HG03066 (cell line): ENCODE measurements at regions not wholly inside any gene's neighbourhood (a gene's known extent, or its start where the extent isn't known, plus 50 kb on each side); places are given as distances from the start of the nearest gene placed in this dataset.

Experiments
- ATAC-seq: cut with Tn5 transposase; IDR thresholded peaks from one replicate; pipeline ENCODE4 v1.9.1; 2021; ENCODE audit warnings: low read depth; ENCODE audit not compliant: unreplicated experiment

DNA sequence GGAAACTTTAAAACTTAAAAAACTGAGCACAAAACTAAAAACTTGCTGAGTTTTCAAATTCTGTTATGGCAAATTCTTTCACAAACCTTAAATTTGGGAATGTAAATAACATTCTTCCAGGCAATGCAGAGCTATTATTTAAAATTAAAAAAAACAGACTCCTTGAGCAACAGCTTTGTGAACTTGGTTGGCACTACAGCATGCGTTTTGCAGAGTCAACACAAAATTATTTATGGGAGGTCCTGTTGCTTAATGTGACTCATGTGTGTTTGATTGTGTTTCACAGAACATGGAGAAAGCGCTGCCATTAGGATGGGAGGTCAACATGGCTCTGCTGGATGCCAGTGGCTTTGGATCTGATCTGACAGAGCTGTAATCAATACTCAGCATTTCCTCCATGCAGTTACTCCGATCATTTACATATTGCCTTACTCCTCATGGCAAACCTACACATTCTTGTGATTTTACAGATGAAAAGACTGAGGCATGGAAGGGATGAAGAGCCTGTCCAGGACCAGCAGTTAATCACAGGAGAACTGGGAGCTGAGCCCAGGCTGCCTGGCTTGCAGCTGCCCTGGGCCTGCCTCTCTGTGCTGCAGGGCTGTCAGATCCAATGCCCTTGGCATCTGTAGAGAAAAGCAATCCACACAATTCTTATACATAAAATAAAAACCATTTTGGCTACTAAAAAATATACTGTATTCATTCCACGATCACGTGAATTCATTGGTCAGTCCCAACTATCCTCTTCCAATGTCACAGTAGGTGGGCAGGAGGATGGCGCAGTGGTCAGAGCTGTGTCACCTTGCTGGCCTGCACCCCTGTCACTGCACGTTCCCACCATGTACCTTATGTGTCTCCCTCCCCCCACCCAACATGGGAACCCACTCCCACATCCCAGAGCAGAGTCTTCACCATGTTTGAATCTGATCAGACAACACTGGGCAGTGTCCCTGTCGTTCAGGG lies 200.9 kb downstream of the CXCL12 start:
- no peak for ATAC-seq

DNA sequence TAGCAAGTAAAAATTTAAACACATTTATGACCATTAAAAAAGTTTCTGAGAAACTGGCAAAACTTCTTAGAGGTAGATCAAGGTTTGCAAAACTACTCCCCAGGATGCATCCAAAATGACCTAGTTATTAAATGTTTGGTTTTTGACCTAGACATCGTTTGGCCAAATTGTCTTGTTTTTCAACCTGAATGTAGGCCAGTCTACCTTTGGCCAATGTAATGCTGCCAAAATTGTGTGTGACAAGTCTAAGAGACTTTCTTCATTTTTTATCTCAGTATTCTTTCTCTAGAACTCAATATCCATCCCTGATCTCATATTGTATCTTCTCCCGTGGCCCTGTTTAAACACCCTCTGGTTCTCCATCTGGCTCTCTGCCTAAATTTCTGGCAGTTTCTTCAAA lies 202.0 kb downstream of the CXCL12 start:
- no peak for ATAC-seq

DNA sequence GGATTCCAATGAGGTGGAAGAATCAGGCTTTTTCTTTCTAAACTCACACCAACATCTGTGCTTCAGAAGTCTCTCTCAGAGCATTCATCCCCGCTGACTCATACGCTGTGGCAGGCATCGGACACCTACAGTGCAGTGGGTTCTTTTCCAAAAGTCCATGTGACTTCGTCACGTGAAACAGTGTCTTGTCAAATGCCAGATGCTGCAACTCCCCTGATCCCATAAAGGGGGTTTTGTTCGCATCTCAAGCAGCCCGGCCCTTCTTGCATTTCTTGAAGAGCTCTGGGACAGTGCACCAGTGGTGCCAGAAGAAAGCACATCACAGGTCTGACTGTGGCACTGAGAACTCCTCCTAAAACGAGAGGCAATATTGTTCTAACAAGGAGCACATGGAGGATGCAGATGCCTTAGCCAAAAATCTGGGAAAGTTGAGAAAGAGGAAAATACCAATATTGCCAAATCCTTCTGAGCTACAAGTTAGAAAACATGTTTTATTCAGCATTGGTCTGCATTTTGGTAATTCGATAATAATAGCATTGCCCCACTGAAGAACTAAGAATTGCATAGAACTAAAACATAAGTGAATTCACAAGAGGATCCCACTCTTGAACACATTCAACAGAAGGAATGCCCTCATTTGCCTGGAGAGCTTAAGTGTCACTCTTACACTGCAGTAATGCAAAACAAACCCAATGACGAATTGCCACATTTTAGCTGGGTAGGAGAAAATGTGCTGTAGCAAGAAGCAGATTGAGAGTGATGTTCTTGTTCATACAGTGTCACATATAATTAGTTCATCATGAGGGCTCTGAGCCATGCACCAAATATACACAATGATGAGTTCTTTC lies 204.4 kb downstream of the CXCL12 start:
- ATAC-seq: no peak

DNA sequence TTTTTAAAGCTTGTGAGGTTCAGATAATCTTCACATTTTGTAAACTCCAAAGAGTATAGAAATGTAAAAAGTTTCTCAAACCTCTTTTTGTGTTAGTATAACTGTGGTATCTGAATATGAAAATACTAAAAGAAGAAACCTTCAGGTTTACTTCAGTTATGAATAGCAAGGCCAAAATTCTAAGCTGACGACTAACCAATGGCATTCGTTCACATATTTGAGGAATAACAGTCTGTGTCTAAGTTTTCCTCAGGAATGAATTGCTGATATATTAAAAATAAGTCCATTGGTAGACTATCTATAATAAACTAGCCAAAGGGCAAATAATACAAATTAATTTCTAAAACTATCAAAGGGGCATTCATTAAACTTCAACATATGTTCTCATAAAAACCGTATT lies 206.0 kb downstream of the CXCL12 start:
- ATAC-seq: no peak

DNA sequence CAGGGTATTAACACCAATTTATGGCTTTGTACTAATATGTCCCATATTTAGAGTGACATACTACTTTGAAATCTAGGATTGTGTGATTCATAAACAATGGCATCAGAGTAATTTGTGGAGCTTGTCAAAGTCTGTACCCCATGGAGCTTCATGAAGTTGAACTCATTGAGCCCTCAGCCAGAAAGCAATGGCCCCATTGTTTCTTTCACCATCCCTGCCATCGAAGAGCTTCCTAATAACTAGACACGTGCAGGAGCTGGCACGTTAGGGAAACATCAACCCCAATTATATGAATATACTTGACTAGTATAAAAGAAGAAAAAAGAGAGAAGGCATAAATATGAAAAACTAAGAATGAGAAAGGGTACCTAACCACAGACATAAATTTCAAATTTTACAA lies 206.6 kb downstream of the CXCL12 start:
- ATAC-seq: no peak

DNA sequence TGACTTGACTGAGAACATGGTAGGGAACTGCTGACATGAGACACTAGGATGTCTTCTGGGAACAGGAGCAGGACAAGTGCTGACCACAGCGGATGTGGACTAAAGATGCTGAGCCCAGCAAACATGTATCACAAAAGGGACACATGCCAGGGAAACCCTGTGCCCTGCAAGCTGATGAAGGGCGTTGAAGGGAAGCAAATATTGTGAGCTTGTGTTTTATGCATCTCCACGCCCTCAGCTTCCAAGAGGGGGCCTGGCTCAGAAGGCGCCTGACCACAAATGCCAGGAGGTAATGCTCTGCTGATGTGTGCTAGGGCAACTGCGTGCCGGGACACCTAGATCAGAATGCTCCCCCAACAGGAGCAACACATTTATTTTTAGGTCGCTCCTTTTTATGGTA lies 207.3 kb downstream of the CXCL12 start:
- no peak for ATAC-seq

DNA sequence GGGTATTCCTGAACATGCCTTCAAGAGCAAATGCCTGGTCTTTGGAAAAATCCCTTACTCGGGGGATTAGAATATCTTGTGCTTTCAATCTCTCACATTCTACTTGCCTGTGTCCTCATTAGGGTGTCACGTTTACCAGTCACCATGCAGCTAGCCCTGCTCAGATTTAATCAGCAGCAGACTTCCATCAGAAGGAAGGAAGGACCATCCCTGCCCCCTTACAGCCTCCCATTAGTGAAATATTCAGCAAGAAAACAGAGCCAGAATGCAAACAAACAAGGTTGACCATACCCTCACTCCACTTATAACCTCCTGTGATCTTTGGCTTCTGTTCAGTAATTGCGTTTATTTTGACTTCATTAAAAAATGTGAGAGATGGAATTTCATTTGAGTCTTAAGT lies 208.6 kb downstream of the CXCL12 start:
- ATAC-seq: no peak

DNA sequence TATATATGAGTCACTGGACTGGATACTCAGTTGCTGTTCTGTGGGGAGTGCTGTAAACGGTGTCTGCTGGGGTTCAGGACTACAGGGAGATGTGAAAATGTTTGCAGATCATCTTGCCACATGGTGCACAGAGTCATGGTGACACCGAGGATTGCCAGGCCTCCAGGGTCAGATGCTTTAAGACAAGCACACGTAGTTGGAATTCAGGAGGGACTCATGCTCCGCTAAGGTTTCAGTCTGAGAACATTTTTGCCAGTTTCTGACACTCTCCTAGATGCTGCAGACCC lies 211.3 kb downstream of the CXCL12 start:
- no peak for ATAC-seq

DNA sequence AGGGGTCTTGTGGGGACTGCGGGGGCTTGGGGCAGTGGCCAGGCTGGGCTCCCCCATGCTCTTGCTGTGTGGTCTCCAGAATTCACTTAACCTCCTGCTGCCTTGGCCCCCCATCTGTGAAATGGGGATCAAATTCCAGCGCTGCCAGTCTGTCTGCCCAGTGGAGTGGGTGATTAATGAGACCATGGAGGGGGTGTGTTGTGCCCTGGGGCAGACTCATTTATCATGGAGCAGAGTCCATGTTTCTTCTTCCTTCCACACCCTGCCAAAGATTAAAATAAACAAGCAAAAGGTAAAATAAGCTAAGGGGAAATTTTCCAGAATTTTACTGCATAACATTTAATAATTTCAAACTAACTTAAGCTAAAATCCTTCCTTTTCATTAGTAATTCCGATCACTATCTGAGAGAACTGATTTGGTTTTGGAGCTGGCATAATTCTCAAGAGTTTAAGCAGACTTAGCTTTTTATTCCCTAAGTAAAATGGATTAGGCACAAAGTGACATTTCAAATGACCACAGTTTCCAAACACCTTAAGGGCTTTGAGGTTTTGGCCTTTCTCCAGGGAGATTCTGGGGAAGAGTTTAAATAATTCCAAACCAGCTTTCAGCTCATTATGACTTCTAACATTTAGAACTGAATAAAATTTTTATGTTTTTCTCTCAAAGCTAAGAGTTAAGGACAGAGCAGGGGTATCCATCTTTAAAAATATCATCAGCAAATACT lies 211.9 kb downstream of the CXCL12 start:
- no peak for ATAC-seq

DNA sequence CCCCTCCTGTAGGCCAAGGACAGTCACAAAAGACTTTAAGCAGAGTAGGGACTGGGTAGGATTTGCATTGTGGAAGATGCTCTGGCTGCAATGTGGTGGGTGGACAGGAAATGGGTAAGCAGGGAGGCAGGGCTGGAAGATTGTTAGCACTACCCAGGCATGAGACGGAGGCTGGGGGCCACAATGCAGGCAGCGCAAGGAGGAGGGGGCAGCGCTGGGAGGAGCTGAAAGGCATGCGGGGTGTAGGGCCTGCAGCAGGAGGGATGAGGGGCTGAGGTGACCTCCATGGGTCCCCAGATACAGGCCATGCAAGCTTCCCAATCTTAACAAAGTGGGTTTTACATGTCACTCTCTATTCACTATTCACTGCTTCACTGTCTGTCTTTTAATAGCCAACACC lies 213.1 kb downstream of the CXCL12 start:
- no peak for ATAC-seq

DNA sequence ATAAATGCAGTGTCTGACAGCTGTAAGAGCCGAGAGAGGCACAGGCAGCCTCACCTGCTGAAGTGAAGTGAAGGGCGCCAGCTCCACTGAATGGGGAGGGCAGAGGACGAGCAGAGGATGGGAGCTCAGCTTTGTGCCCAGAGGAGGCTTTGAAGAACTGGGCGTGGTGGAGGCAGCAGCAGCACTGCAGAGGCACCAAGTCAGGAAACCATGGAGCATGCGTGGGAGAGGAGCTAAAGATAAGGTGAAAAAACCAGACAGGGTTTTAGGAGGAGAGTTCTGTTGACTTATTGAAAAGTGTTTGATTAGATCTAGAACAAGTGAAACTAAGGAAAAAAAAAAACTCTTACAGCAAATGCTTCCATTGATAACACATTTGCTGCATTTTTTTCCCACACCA lies 216.4 kb downstream of the CXCL12 start:
- no peak for ATAC-seq

DNA sequence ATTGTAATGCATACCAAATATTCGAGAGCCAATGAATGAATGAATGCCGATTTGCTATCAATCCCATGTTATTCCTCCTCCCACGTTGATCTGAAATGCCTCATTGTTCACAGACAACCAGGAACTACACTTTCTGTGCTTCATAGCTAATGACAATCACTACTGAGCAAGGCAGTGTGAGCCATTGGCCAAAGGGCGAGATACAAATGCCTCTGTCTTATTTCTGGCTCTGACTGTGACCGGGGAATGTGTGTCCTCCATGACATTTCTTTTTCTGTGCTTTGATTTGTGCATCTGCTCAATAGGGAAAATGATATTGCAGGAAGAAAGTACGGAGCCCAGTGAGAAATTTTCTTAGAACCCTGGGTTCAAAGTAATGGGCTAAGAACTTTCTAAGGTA lies 217.1 kb downstream of the CXCL12 start:
- ATAC-seq: no peak

DNA sequence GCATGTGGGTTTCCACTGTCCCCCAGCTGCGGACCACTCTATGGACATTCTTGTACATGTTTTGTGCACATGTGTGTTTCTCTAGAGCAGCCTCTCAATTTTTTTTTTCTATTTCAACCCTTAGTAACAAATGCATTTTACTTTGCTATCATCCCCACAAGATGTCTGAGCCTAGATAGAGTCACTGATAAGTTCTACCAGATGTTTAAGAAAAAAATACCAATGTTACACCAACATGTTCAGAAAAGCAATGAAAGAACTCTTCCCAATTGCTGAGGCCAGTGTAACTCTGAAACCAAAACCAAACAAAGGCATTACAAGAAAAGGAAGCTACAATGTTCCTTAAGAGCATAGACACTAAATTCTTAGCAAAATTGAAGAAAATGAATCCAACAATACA lies 218.5 kb downstream of the CXCL12 start:
- no peak for ATAC-seq

DNA sequence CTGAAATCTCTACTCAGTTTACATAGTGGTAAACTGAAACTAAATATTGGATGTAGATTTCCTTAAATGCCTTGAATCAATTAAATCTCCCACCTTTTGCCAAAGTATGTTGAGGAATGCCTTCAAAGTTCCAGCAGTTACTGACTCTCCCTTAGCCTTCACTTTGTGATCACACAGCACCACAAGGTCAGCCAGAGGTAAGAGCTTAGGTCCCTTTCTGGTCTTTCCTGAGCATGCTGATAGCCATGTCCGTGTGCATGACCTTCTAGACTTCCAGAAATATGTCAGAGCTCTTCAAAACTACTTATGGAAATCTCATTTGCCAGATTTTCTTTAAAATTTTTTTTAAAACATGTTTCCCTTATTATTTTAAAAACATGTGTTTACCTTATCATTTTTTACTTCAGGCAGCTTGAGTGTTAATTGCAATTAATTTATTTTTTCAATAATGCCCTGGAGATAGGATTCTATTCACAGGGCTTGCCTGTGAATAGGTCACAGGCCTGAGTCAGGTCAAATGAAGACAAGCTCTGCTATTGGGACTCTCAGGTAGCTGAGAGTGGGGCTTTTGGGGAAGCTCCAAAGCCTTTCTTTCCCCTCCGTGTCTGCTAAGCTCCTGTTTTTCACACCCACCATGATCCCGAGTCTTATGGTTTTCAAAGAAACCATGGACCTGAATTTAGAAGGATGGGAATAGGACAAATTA lies 220.5 kb downstream of the CXCL12 start:
- no peak for ATAC-seq

DNA sequence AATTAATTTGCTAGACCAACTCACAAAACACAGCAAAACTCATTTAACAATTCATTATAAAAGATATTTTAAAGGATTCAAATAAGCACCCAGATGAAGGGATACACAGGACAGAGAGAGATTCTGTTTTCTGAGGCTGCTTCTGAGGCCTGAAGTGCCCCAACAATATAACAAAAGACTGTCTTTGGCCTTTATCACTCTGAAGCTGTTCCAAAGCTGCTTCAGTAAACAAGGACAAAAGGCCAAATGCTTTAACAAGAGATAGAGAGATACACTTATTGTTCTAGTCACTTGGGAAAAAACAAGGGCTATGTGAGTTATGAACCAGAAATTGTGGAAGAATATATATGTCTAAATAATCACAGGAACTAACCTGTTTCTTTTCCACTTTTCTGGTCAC lies 223.7 kb downstream of the CXCL12 start:
- ATAC-seq: no peak

DNA sequence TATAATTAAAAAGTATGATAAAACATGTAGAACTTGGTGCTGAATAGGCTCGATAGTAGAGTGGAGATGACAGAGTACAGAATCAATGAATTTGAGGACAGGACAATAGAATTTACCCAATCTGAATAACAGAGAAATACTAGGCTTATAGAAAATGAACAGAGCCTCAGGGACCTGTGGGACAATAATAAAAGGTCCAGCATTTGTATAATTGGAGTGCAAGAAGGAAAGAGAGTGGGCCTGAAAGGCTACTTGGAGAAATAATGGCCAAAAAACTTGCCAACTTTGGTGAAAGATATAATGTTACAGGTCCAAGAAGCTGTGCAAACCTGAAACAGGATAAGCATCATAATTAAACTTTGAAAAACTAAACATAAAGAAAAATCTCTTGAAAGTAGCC lies 227.3 kb downstream of the CXCL12 start:
- ATAC-seq: no peak

DNA sequence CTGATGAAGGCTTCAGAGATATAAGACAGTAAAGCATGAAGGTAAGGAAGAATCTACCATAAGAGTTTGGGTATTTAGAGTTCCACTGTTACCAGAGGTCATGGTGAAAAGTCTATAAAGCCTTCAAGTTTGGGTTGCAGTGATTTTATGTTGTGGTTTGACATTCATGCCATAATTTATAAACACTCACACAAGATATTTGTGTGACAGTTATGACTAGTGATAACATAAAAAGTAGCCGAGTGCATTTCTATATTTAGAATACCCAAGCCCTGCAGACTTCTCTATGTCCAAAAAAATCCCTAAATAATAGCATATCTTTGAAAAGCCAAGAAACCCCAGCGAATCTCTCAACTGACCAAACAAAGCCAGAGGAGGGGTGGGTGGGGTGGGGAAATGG lies 229.9 kb downstream of the CXCL12 start:
- no peak for ATAC-seq

DNA sequence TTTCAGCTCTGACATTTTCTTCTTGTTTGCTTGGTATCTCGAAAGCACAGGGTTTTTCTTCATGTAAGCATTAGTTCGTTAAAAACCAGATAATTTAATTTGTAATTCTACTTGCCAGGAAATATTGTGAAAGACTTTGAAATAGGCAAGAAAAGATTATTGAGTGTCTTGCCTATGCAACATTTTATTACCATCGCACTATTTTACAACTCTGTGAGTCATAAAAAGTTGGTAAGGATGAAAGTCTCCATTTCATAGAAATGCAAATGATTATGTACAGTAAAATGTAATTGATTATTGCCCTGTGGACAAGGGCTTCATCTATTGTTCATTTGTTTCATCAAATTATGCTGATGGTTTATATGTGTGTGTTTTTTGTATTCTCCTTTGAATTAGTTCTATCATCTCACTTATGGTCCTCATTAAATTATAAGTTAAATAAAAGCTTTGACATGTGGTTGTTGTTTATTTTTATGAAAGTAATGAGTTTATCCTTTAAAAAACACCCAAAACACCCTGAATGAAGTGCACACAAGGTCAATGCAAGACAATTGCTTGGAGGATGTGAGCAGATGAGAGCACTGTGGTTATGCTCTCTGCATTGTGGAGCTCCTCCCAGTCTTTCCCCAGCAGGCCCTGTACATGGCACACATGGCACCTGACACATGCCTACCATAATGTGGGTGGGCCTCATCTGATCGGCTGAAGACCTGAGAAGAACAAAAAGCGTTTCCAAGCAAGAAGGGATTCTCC lies 230.8 kb downstream of the CXCL12 start:
- ATAC-seq: no peak

DNA sequence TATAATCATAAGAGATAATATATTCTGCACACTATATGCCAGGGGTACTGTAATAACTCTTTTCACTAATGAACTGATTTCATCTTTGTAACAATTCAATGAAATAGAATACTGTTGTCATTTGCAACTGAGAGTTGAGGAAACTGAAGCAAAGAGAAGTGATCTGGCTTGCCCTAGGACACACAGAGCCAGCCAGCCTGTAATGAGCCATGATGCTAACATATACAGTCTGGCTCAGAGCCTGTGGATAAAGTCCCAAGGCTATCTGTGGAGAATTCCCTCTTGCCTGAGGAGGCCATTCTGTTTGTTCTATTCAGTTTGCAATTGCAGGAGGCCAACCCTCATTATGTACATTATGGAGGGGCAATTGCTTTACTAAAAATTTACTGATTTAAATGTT lies 241.3 kb downstream of the CXCL12 start:
- ATAC-seq: no peak
